ENCODE measurements at regions not wholly inside any gene's neighbourhood (a gene's known extent, or its start where the extent isn't known, plus 50 kb on each side); places are given as distances from the start of the nearest gene placed in this dataset.

DNA sequence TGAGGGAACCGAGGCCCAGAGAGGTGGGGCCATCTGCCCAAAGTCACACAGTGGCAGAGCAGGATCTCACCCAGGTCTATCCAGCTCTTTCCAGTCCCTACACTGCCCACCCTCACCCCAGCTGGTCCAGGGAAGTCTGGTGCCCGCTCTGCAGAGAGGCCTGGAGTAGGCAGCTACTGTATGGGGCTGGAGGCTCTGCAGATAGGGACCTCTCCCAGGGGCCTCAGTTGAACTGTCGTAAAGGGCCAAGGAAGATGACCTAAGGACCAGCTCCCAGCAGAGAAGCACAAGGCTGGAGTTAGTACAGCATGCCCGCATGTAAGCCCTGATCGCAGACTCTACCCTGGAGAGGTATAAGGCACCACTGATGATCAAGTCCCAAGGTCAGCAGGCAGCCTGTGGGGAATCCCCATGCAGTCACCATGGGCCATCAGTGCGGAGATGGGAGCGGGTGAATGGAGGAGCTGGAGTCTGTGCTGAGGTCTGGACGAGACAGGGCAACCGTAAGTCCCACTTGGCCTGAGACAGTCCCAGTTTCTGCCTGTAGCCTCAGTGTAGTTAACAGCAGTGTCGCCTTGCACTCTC lies 320.2 kb downstream of the MATN1 start:
- Mint-ChIP-seq H3K9me3 (no peaks in the 10 kb centered on the region), H3K4me3 (no peak overlapping the region), H3K4me1 (no peaks in the 10 kb centered on the region), H3K36me3 (ENCODE audit: low read depth) (no peaks in the 10 kb centered on the region), H3K27ac (no peak overlapping the region), H3K27me3 (peaks cover 3% of the 10 kb centered on the region)
- no peak for DNase-seq
- intact Hi-C loops (cut with micrococcal nuclease) = no loop called here

DNA sequence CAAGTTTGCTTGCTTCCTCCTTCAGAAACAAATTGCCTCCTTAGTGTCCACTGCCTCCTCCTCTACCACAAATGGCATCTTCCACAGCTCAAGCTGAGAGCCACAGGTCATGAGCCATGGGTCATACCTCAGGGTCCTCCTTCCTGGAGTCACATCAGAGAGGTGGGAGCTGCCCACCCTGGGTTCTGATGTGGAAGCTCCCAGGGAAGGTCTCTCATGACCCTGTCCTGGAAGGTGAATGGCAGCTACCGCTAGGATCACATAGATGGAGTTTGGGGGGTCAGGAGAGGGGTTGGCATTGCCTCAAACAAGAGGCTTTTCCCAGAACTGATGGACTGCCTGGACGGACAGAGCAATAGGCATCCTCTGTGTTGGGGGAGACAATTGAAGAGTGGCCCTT lies 321.4 kb downstream of the MATN1 start:
- no peak overlapping the region for H3K4me3 Mint-ChIP-seq
- no peaks in the 10 kb centered on the region for H3K4me1 Mint-ChIP-seq
- H3K27me3 Mint-ChIP-seq = peaks cover 1% of the 10 kb centered on the region
- intact Hi-C loops (cut with micrococcal nuclease) = no loop called here
- no peak overlapping the region for H3K27ac Mint-ChIP-seq
- no peaks in the 10 kb centered on the region for H3K36me3 Mint-ChIP-seq (ENCODE audit: low read depth)
- no peak for DNase-seq
- no peaks in the 10 kb centered on the region for H3K9me3 Mint-ChIP-seq

DNA sequence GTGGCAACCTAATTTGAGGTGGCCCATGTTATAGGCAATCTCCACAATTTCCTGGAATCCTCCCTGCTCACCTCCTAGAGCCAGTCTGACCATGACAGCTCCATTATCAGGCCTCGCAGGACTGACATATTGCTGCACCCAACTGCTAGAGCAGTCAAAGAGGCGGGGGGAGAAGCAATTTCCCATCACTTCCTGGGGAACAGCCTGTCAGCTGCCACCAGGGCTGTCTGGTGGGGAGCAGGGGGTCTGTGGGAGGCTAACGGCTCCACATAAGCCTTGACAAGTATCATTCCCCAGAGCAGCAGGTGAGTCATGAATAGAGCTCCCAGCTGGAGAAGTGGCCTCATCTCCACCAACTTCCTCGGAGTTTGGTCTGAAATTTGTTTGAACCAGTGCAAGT lies 322.9 kb downstream of the MATN1 start:
- Mint-ChIP-seq H3K36me3 (ENCODE audit: low read depth) (no peaks in the 10 kb centered on the region), H3K27me3 (peaks cover 3% of the 10 kb centered on the region), H3K4me3 (no peak overlapping the region), H3K9me3 (no peaks in the 10 kb centered on the region), H3K4me1 (no peaks in the 10 kb centered on the region), H3K27ac (no peak overlapping the region)
- no peak for DNase-seq
- intact Hi-C loops (cut with micrococcal nuclease) = no loop called here

DNA sequence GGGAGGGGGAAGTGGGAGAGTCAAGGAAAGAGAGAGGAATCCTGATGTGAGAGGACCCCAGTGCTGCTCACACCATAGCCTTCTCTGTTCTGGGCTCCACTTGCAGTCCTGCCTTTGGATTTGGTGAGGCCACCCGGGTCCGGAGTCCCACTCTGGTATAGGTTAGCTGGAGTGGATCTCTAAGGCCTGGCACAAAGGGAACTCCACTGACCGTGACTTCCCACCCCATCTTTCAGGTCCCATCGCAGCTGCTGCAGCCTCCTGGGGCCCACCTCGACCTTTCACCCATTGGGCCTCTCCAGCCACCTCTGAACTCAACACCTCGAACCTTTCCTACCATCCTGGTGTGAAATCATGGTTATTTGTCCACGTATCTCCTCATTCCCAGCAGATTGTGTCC lies 324.4 kb downstream of the MATN1 start:
- Mint-ChIP-seq H3K4me1 (no peaks in the 10 kb centered on the region), H3K9me3 (no peaks in the 10 kb centered on the region), H3K27ac (no peak overlapping the region), H3K27me3 (peaks cover 9% of the 10 kb centered on the region), H3K36me3 (ENCODE audit: low read depth) (no peaks in the 10 kb centered on the region), H3K4me3 (no peak overlapping the region)
- DNase-seq = no peak
- intact Hi-C loops (cut with micrococcal nuclease) = no loop called here

DNA sequence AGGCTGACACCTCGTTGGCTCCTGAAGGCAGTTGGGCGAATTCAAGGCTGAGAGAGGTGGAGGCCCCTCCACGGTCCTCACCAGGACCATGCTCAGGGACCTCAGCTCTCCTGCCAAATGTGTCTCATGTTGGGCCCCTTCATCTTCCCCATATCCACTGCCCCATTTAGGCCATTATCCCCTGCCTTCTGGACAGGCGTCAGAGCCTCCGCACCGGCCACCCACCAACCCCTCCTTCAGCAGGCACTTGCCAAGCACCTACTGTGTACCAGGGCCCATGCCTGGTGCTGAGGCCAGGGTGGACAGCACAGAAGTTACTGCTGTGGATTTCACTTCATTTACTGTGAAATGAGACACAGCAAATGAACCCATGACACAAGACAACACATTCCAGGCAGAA lies 325.8 kb downstream of the MATN1 start:
- H3K4me3 Mint-ChIP-seq = no peak overlapping the region
- no peaks in the 10 kb centered on the region for H3K4me1 Mint-ChIP-seq
- intact Hi-C loops (cut with micrococcal nuclease) = no loop called here
- no peak overlapping the region for H3K27ac Mint-ChIP-seq
- H3K36me3 Mint-ChIP-seq (ENCODE audit: low read depth) = no peaks in the 10 kb centered on the region
- peaks cover 18% of the 10 kb centered on the region for H3K27me3 Mint-ChIP-seq
- no peak for DNase-seq
- no peaks in the 10 kb centered on the region for H3K9me3 Mint-ChIP-seq

DNA sequence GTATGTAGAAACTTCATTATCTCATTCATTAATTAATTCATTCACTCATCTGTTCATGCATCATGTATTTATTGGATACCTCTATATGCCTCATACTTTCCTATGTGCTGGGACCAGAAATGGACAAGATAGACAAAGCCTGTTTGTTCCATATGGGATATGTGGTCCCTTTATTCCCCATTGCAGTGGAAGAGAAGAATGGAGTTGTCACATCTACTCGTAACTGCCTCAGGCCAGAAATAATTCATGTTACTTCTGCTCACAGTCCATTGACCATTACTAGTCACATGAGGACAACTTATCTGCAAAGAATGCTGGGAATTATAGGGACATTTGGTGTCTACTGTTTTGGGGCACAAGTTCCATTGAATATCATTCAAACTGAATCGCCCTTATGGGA lies 327.8 kb downstream of the MATN1 start:
- intact Hi-C loops (cut with micrococcal nuclease) = no loop called here
- no peak for DNase-seq
- Mint-ChIP-seq H3K4me1 (no peaks in the 10 kb centered on the region), H3K27ac (no peak overlapping the region), H3K4me3 (no peak overlapping the region), H3K9me3 (no peaks in the 10 kb centered on the region), H3K36me3 (ENCODE audit: low read depth) (no peaks in the 10 kb centered on the region), H3K27me3 (peaks cover 21% of the 10 kb centered on the region)

DNA sequence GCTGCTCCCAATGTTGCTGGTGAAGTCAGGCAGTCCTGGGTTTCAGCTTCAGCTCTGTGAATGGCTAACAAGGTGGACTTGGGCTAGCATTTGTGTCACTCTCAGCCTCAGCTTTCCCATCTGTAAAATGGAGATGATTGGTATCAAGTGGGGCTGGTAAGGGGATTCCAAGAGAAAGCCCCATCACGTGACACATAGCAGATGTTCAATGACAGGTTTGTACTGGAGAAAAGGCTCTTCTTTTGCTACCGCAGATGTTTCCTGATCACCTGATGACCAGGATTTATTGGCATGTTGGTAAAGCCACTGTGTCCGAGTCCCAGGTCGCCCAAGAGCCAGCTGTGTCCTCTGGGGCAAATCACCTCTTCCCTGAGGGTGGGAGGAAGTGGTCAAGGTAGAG lies 335.0 kb downstream of the MATN1 start:
- H3K36me3 Mint-ChIP-seq (ENCODE audit: low read depth) = no peaks in the 10 kb centered on the region
- no peak overlapping the region for H3K27ac Mint-ChIP-seq
- no peak for DNase-seq
- H3K27me3 Mint-ChIP-seq = peaks cover 11% of the 10 kb centered on the region
- intact Hi-C loops (cut with micrococcal nuclease) = no loop called here
- no peaks in the 10 kb centered on the region for H3K4me1 Mint-ChIP-seq
- H3K4me3 Mint-ChIP-seq = no peak overlapping the region
- H3K9me3 Mint-ChIP-seq = no peaks in the 10 kb centered on the region

DNA sequence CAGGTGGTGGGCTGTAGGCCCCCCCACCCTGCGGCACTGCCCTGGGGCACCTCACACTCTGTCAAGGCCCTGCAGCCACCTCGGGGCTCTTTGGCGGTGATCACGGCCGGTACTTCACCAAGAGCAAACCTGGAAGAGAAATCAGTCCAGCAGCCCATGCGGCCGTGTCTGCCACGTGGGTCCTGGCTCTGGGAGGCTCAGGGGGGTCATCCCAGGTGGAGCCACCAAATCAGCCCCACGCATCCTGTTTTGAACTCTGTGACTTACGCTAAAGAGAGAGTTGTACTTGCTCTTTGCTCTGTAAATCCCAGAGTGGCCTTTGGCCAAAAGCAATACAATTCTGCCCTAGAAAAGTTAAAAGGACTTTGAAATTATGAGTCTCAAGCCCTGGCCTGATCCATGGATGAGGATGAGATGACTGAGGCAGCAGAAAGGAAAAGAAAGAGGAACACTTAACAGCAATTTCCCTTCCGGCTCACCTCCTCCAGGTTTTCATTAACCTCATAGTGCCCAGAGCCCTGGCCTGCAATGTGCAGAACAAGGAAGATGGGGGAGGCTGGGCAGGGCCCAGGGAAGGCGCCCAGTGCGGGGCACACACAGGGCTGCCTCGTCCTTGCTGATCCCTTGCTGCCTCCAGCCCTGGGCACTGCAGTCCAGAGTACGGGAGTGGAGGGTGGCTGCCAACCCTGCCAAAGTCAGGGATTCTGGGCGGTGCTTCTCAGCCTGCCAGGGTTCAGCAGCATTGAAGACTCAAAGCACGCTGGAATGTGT lies 337.0 kb downstream of the MATN1 start:
- Mint-ChIP-seq H3K36me3 (ENCODE audit: low read depth) (no peaks in the 10 kb centered on the region), H3K27ac (no peak overlapping the region), H3K9me3 (no peaks in the 10 kb centered on the region), H3K4me3 (no peak overlapping the region), H3K4me1 (no peaks in the 10 kb centered on the region), H3K27me3 (peaks cover 2% of the 10 kb centered on the region)
- no peak for DNase-seq
- intact Hi-C loops (cut with micrococcal nuclease) = no loop called here

DNA sequence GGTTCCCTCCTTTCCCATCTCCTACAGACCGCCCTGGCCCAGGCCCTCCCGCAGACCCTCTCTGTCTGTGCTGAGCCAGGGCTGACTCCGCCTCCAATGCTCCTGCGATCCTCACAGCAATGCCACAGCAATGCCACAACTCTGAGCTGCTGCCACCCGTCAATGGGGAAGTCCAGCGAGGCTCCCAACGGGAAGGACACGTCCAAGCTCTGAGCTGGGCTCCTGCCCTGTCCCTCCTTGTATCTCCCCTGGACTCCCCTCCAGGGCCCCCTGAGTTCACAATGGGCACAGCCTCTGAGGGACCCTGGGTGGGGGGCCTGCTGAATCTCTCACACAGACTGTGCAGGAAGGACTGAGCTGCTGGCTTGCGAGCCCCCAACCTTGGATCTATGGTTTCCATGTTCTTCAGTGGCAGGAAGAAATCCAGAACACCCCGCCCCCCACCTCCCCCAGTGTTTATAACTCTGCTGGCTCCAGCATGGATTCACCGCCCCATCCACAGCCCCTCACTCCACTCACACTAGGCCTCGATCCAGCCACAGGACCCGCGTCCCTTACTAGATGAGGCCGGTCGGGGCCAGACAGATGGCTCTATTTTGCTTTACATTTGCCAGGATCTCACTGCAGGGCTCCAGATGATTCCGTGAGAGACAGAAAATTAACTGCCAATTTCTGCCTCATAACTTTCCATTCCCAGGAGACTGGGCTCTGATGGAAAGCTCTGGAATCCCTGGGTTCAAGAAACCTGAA lies 338.0 kb downstream of the MATN1 start:
- DNase-seq = no peak
- Mint-ChIP-seq H3K36me3 (ENCODE audit: low read depth) (no peaks in the 10 kb centered on the region), H3K4me1 (no peaks in the 10 kb centered on the region), H3K4me3 (no peak overlapping the region), H3K27me3 (no peaks in the 10 kb centered on the region), H3K9me3 (no peaks in the 10 kb centered on the region), H3K27ac (no peak overlapping the region)
- intact Hi-C loops (cut with micrococcal nuclease) = no loop called here

DNA sequence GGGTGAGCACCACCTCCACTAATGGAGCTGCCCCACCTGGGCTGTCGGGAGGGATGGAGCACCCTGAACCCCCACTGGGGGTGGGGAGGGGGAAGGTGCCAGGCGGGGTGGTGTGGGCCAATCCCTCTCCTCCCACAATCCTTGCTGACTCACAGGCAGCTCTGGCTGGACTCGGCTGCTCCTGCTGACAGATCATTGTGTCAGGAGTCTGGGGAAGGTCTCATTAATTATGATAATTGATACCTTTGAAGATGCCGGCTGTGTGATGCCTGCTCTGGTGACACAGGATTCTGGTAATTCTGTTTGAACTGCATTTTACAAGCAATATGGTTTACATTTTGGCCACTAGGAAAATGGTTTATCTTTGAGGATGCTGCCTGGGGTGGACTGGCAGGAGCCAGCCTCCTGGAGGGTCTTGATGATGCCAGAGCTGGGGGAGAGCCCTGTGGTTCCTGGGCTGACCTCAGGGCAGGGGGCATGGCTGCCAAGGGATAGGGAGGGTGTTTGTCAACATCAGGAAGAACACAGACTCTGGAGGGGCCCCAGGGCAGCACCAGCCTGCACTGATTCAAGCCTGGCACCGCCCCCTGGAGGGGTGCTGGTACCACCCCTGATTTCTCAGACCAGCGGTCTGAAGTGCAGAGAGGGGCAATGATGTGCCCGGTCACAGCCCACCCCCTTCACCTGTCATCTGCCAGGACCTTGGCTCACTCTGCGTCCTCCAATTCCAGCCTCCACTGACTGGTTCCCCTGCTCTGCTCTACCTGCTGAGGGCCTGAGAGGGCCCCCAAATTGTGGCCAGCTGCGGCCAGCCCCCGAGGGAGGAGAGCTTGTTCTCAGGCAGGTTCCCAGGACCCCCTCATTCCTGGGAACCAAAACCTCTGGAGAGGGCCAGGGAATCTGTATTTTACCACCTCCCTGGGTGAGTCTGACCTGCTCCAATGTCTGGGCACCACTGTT lies 338.8 kb downstream of the MATN1 start:
- no peaks in the 10 kb centered on the region for H3K9me3 Mint-ChIP-seq
- H3K36me3 Mint-ChIP-seq (ENCODE audit: low read depth) = no peaks in the 10 kb centered on the region
- intact Hi-C loops (cut with micrococcal nuclease) = no loop called here
- H3K4me1 Mint-ChIP-seq = no peaks in the 10 kb centered on the region
- no peak for DNase-seq
- H3K27ac Mint-ChIP-seq = no peak overlapping the region
- H3K4me3 Mint-ChIP-seq = no peak overlapping the region
- H3K27me3 Mint-ChIP-seq = no peaks in the 10 kb centered on the region

DNA sequence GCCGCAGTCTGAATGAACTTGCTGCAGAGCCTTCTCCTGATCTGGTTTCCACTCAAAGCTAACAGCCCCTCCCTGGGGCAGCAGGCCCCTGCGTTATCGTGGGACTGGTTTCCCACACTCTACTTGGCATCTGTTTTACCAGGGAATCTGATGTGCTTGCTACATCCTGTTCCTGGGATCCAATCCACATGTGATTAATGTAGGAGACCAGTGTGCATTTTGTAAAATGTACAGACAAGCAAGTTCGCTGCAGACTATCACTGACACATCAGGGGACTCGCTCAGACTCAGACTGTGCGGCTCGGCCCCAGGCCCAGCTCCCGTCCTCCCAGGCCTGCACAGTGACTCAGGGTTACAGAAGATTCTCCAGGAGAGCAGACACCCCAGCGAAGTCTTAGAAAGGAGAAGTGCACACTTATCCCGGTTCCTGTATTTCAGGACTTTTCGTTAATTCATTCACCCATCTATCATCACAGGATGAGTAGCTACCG lies 340.1 kb downstream of the MATN1 start:
- H3K27me3 Mint-ChIP-seq = no peaks in the 10 kb centered on the region
- H3K4me1 Mint-ChIP-seq = no peaks in the 10 kb centered on the region
- H3K9me3 Mint-ChIP-seq = no peaks in the 10 kb centered on the region
- intact Hi-C loops (cut with micrococcal nuclease) = no loop called here
- no peak overlapping the region for H3K27ac Mint-ChIP-seq
- no peak overlapping the region for H3K4me3 Mint-ChIP-seq
- H3K36me3 Mint-ChIP-seq (ENCODE audit: low read depth) = no peaks in the 10 kb centered on the region
- DNase-seq = no peak

DNA sequence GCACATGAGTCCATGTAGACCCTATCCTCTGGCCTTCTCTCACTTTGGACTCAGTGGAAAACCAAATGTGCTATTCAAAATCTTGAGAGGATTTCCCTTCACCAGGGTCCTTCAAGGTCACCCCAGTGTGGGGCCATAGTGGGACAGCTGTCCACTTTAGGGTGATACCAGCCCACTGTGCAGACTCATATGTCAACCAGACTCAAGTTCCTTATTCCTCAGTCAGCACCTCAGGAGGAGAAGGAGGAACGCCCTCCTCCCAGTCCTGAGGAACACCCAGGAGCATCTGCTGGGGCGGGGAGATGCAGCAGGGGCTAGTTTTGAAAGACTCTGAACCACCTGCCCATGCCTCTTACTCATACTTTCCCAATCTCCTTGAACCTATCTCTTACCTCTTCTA lies 340.9 kb downstream of the MATN1 start:
- DNase-seq = no peak
- no peaks in the 10 kb centered on the region for H3K4me1 Mint-ChIP-seq
- intact Hi-C loops (cut with micrococcal nuclease) = no loop called here
- H3K27ac Mint-ChIP-seq = no peak overlapping the region
- H3K4me3 Mint-ChIP-seq = no peak overlapping the region
- H3K36me3 Mint-ChIP-seq (ENCODE audit: low read depth) = no peaks in the 10 kb centered on the region
- H3K27me3 Mint-ChIP-seq = no peaks in the 10 kb centered on the region
- H3K9me3 Mint-ChIP-seq = no peaks in the 10 kb centered on the region

DNA sequence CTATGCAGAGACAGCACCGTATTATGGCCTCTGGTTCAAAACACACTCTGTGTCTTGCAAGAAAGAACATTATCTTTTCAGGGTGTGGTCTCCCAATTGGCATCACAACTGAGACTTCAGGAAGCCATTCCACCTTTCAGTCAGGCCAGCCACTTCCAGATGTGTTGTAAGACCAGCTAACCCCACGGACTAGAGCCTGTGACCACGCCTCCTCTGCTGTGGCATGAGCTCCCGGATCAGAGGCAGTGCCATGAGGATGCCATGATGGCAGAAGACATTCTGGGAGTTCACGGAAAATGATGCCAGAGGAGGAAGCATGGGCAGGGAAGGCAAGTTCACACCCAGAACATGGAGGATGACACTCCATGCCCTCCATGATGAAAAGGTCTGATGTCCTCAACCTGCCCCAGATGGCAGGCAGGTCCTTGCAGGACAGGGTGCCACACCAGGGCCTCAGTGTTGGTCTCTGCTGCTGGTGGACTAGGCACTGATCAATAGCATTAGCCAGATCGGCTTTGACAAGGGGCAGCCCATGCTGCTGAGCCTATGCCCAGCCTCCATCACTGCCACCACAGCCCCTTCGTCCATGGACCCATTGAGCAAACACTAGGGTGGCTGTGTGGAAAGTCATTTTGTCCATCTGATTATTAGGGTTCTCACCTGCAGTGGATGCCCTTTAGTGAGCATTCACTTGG lies 341.6 kb downstream of the MATN1 start:
- Mint-ChIP-seq H3K27me3 (no peaks in the 10 kb centered on the region), H3K27ac (no peak overlapping the region), H3K4me3 (no peak overlapping the region), H3K36me3 (ENCODE audit: low read depth) (no peaks in the 10 kb centered on the region), H3K9me3 (no peaks in the 10 kb centered on the region), H3K4me1 (no peaks in the 10 kb centered on the region)
- DNase-seq = no peak
- intact Hi-C loops (cut with micrococcal nuclease) = no loop called here

Measured in activated CD4-positive, alpha-beta T cell treated with anti-CD3 and anti-CD28 coated beads, Interleukin-2, amount 10 ng/mL, durations not matched to agents 24 days and 14 days (primary cell).